ENCODE measurements at regions not wholly inside any gene's neighbourhood (a gene's known extent, or its start where the extent isn't known, plus 50 kb on each side); places are given as distances from the start of the nearest gene placed in this dataset.

DNA sequence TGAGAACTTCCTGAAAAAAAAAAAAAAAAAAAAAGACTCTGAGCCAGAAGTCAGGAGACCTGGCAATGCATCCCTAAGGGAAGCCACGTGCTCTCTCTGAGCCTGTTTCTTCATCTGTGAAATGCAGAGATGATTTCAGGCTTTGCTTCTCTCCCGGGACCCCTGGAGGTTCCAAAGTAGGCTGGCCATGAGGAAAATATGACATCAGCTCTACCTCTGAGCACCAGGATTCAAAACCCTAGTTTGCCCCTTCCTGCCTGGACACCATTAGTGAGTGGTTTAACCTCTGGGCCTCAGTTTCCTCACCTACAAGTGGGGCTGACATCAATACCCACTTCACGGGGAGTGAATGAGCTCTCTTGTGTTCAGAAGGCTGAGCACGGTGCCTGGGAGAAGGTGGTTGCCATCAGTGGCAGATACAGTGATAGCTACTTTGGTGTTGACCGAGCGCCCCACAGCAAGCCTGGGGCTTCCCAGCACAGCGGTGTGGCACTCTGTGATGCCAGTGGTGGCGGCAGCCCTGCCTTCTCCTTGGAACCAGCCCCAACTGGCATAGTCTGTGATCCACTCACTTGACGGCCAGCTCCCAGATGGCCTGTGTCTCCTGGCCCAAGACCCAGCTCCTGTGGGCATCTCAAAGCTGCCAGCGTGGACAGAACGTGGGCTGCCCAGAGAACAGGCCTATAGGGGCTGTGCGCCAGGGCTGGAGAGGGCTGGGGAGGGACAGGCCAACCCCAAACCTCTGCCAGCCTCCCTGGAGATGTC lies 153.1 kb upstream of the UNC5B start:
- H3K79me2 ChIP-seq (ENCODE audit: control insufficient read depth, insufficient read depth, low read length) = no peaks in the 10 kb centered on the region
- CTCF ChIA-PET (ENCODE audit: low intra/inter-chr PET ratio) = no interaction called here
- WGBS (ENCODE audit: insufficient coverage, low coverage, missing lambda C conversion rate) = 1% methylated on average over 12 of the region's 12 CpGs
- TF ChIP-seq EWSR1 (IDR thresholded peaks at IDR 0.05; ENCODE audit: borderline replicate concordance, low read depth, partially characterized antibody) = no peak
- no peak for TF ChIP-seq ARID3B (CRISPR knock-in tag; IDR thresholded peaks at IDR 0.05; ENCODE audit: borderline replicate concordance)
- no peak for TF ChIP-seq CHD7 (IDR thresholded peaks at IDR 0.05; ENCODE audit: low read depth, low read length)
- TF ChIP-seq YY1 (IDR thresholded peaks at IDR 0.05; ENCODE audit: borderline replicate concordance in 1 of 3, control insufficient read depth in 1 of 3, extremely low read depth in 1 of 3, insufficient read depth in 3 of 3, insufficient read length in 1 of 3, insufficient replicate concordance in 2 of 3, low read depth in 1 of 3, low read length in 2 of 3) = no peak
- TF ChIP-seq, protein P1, sequence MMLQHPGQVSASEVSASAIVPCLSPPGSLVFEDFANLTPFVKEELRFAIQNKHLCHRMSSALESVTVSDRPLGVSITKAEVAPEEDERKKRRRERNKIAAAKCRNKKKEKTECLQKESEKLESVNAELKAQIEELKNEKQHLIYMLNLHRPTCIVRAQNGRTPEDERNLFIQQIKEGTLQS (IDR thresholded peaks at IDR 0.05) = no peak
- TF ChIP-seq, protein P1 (CRISPR knock-in tag; conservative IDR thresholded peaks at IDR 0.05) = no peak

More for the DNA sequence above, 153.1 kb upstream of the UNC5B start:
- Histone ChIP-seq H3K36me3 (ENCODE audit: control insufficient read depth, insufficient read depth, low read length) (no peaks in the 10 kb centered on the region), H3K4me2 (ENCODE audit: insufficient read depth, low read length) (no peak overlapping the region), H2AFZ (ENCODE audit: low read depth, low read length) (no peak overlapping the region), H3K4me3 (no peak overlapping the region), H3K4me1 (replicated peaks in 1 of 2; ENCODE audit: control insufficient read depth in 2 of 2, insufficient read depth in 2 of 2, low read length in 2 of 2) (no peaks in the 10 kb centered on the region), H3K9ac (ENCODE audit: insufficient read depth in 1 of 2, low read depth in 2 of 2, low read length in 2 of 2) (no peak overlapping the region), H3K27me3 (ENCODE audit: control insufficient read depth in 2 of 2, insufficient read depth in 2 of 2, low read length in 2 of 2) (peaks cover 38 to 64% of the 10 kb centered on the region in 2 experiments), H4K20me1 (replicated peaks; ENCODE audit: control insufficient read depth, insufficient read depth, low read length) (peaks cover 6% of the 10 kb centered on the region; the same call in 1 of the 2 replicates), H3K9me1 (ENCODE audit: control insufficient read depth, insufficient read depth, low read length) (no peaks in the 10 kb centered on the region), H3K27ac (ENCODE audit: extremely low read depth, low read depth, low read length) (no peak overlapping the region), H3K9me3 (replicated peaks; ENCODE audit: control insufficient read depth, insufficient read depth, low read depth, low read length) (no peaks in the 10 kb centered on the region)
- no TSS peak for BruUV-seq (replicated peaks)
- FAIRE-seq (no peak), ATAC-seq (no peak), DNase-seq (ENCODE audit: extremely low read depth in 1 of 4, low spot score in 3 of 4) (no peak)
- in situ Hi-C loops (cut with MboI) = no loop called here
- intact Hi-C loops (cut with micrococcal nuclease) = no loop called here
- POLR2A ChIA-PET = no interaction called here

Measured in K562 (cell line).